Naive thymus-derived CD8-positive, alpha-beta T cell (primary cell): ENCODE measurements at regions not wholly inside any gene's neighbourhood (a gene's known extent, or its start where the extent isn't known, plus 50 kb on each side); places are given as distances from the start of the nearest gene placed in this dataset.
"Not testable (repeated sequence)": the region's sequence is repeated elsewhere in the genome, so short reads cannot be mapped to it uniquely, and the experiment has no call there.

Experiments
- ATAC-seq, 2 donors: fragments of 150-1000 bp; cut with Tn5 transposase in 1 of 2; sonication (Bioruptor Pico), chemical (Tn5 transposase) in 1 of 2; 1 replicate in 1 of 2; 2 replicates in 1 of 2; pipeline ENCODE4 v1.10.0; 2021; ENCODE audit warnings: mild to moderate bottlenecking in 2 of 2, moderate library complexity in 2 of 2
- POLR2A ChIA-PET: fragments of 350-600 bp; sonication (Branson Sonifier 250); formaldehyde crosslinking; loops from one replicate; lab custom pipeline; 2021; ENCODE audit warnings: antibody characterized with exemption; lab: Charles Lee
- DNase-seq, 10 donors: peaks; one replicate each; pipeline versions ENCODE4 v3.0.0 to v3.0.0-alpha.2; 2020 to 2022
- H3K27ac Mint-ChIP-seq, 10 donors: one replicate each; pipeline ENCODE4 v1.8.0; 2020 to 2022; ENCODE audit warnings: mild to moderate bottlenecking in 10 of 10, mixed read lengths in 10 of 10, moderate library complexity in 4 of 10, inconsistent platforms in 1 of 10
- H3K27me3 Mint-ChIP-seq, 5 donors: one replicate each; pipeline ENCODE4 v1.8.0; 2021 to 2022; ENCODE audit warnings: mixed read lengths in 5 of 5
- H3K36me3 Mint-ChIP-seq, 3 donors: one replicate each; pipeline ENCODE4 v1.8.0; 2020 to 2022; ENCODE audit warnings: mixed read lengths in 3 of 3, mild to moderate bottlenecking in 2 of 3, inconsistent platforms in 1 of 3
- H3K4me1 Mint-ChIP-seq, 4 donors: one replicate each; pipeline ENCODE4 v1.8.0; 2021 to 2022; ENCODE audit warnings: mixed read lengths in 4 of 4
- H3K4me3 Mint-ChIP-seq, 10 donors: one replicate each; pipeline ENCODE4 v1.8.0; 2020 to 2022; ENCODE audit warnings: mild to moderate bottlenecking in 10 of 10, mixed read lengths in 10 of 10, moderate library complexity in 6 of 10, inconsistent platforms in 1 of 10
- H3K9me3 Mint-ChIP-seq, 9 donors: one replicate each; pipeline ENCODE4 v1.8.0; 2020 to 2022; ENCODE audit warnings: mixed read lengths in 9 of 9, mild to moderate bottlenecking in 3 of 9, inconsistent platforms in 1 of 9, moderate library complexity in 1 of 9

GRCh38 chr5:53160895-53161294 is 51.3 kb upstream of the MOCS2 start:
- Mint-ChIP-seq H3K27me3 (peaks cover 9 to 14% (median 13%) of the 10 kb centered on the region in 5 donors), H3K36me3 (no peaks in the 10 kb centered on the region), H3K9me3 (no peaks in the 10 kb centered on the region), H3K4me3 (no peak overlapping the region), H3K4me1 (no peaks in the 10 kb centered on the region), H3K27ac (no peak overlapping the region)
- POLR2A ChIA-PET: no interaction called here
- DNase-seq: no peak
- ATAC-seq: no peak

GRCh38 chr5:53161876-53162275 is 52.3 kb upstream of the MOCS2 start:
- Mint-ChIP-seq H3K4me3 (no peak overlapping the region), H3K27ac (no peak overlapping the region), H3K4me1 (no peaks in the 10 kb centered on the region), H3K9me3 (no peaks in the 10 kb centered on the region), H3K36me3 (no peaks in the 10 kb centered on the region), H3K27me3 (peaks cover 4 to 14% (median 11%) of the 10 kb centered on the region in 5 donors)
- ATAC-seq (no peak), DNase-seq (no peak)
- POLR2A ChIA-PET: no interaction called here

GRCh38 chr5:53164478-53165165 is 55.1 kb upstream of the MOCS2 start:
- Mint-ChIP-seq H3K9me3 (no peaks in the 10 kb centered on the region), H3K36me3 (no peaks in the 10 kb centered on the region), H3K4me3 (no peak overlapping the region), H3K27ac (no peak overlapping the region), H3K4me1 (no peaks in the 10 kb centered on the region), H3K27me3 (peaks cover 0 to 20% (median 6%) of the 10 kb centered on the region in 5 donors)
- POLR2A ChIA-PET: no interaction called here
- no peak for ATAC-seq
- no peak for DNase-seq

GRCh38 chr5:53165431-53166182 is 56.0 kb upstream of the MOCS2 start:
- Mint-ChIP-seq H3K4me1 (no peaks in the 10 kb centered on the region), H3K27me3 (peaks cover 0 to 20% (median 6%) of the 10 kb centered on the region in 5 donors), H3K27ac (no peak overlapping the region), H3K36me3 (no peaks in the 10 kb centered on the region), H3K9me3 (no peaks in the 10 kb centered on the region), H3K4me3 (no peak overlapping the region)
- ATAC-seq (no peak), DNase-seq (no peak)
- POLR2A ChIA-PET: no interaction called here

- H3K4me1 Mint-ChIP-seq: no peaks in the 10 kb centered on the region
- POLR2A ChIA-PET: no interaction called here
These were observed 56.6 kb upstream of the MOCS2 start for GRCh38 chr5:53166183-53166495.

GRCh38 chr5:53167836-53168235 is 58.3 kb upstream of the MOCS2 start:
- peak overlapping the region in 1 of 10 donors; percentile 82 for H3K27ac Mint-ChIP-seq

More at GRCh38 chr5:53166183-53166495, 56.6 kb upstream of the MOCS2 start:
- DNase-seq: no peak
- Mint-ChIP-seq H3K36me3 (no peaks in the 10 kb centered on the region), H3K4me3 (no peak overlapping the region), H3K27me3 (peaks cover 0 to 20% (median 6%) of the 10 kb centered on the region in 5 donors), H3K27ac (no peak overlapping the region), H3K9me3 (no peaks in the 10 kb centered on the region)
- ATAC-seq: no peak

GRCh38 chr5:53169933-53170332 is 60.4 kb upstream of the MOCS2 start:
- DNase-seq: no peak
- POLR2A ChIA-PET: no interaction called here
- Mint-ChIP-seq H3K4me1 (no peaks in the 10 kb centered on the region), H3K36me3 (no peaks in the 10 kb centered on the region), H3K9me3 (peaks cover 0 to 2% (median 0%) of the 10 kb centered on the region in 9 donors), H3K27ac (no peak overlapping the region), H3K4me3 (no peak overlapping the region), H3K27me3 (peaks cover 0 to 20% (median 6%) of the 10 kb centered on the region in 5 donors)
- ATAC-seq: no peak

More at GRCh38 chr5:53167836-53168235, 58.3 kb upstream of the MOCS2 start:
- Mint-ChIP-seq H3K4me1 (no peaks in the 10 kb centered on the region), H3K27me3 (peaks cover 0 to 20% (median 6%) of the 10 kb centered on the region in 5 donors), H3K36me3 (no peaks in the 10 kb centered on the region), H3K9me3 (no peaks in the 10 kb centered on the region), H3K4me3 (no peak overlapping the region)
- ATAC-seq (no peak), DNase-seq (no peak)
- POLR2A ChIA-PET: no interaction called here

GRCh38 chr5:53170746-53171349 is 61.3 kb upstream of the MOCS2 start:
- POLR2A ChIA-PET: no interaction called here
- H3K9me3 Mint-ChIP-seq: peaks cover 0 to 3% (median 0%) of the 10 kb centered on the region in 9 donors
- H3K27me3 Mint-ChIP-seq: peaks cover 0 to 18% (median 6%) of the 10 kb centered on the region in 5 donors
- ATAC-seq (no peak), DNase-seq (peak in 2 of 10 donors; percentile 2 to 12)
- no peak overlapping the region for H3K27ac Mint-ChIP-seq
- no peak overlapping the region for H3K4me3 Mint-ChIP-seq
- no peaks in the 10 kb centered on the region for H3K4me1 Mint-ChIP-seq
- H3K36me3 Mint-ChIP-seq: no peaks in the 10 kb centered on the region

GRCh38 chr5:53172073-53172472 is 62.5 kb upstream of the MOCS2 start:
- ATAC-seq, POLR2A ChIA-PET, H3K9me3 Mint-ChIP-seq, H3K36me3 Mint-ChIP-seq, H3K4me1 Mint-ChIP-seq, H3K4me3 Mint-ChIP-seq, H3K27ac Mint-ChIP-seq, DNase-seq: not testable (repeated sequence)
- H3K27me3 Mint-ChIP-seq: peaks cover 2 to 11% (median 5%) of the 10 kb centered on the region in 5 donors

- H3K9me3 Mint-ChIP-seq: peaks cover 0 to 3% (median 0%) of the 10 kb centered on the region in 9 donors
- H3K27ac Mint-ChIP-seq: no peak overlapping the region
- H3K4me3 Mint-ChIP-seq: no peak overlapping the region
- ATAC-seq (no peak), DNase-seq (no peak)
- POLR2A ChIA-PET: no interaction called here
- peaks cover 2 to 5% (median 4%) of the 10 kb centered on the region in 5 donors for H3K27me3 Mint-ChIP-seq
- H3K4me1 Mint-ChIP-seq: no peaks in the 10 kb centered on the region
- no peaks in the 10 kb centered on the region for H3K36me3 Mint-ChIP-seq
These were observed 63.1 kb upstream of the MOCS2 start for GRCh38 chr5:53172630-53173029.

GRCh38 chr5:53173083-53173482 is 63.5 kb upstream of the MOCS2 start:
- POLR2A ChIA-PET: no interaction called here
- DNase-seq (no peak), ATAC-seq (no peak)
- peaks cover 0 to 4% (median 2%) of the 10 kb centered on the region in 5 donors for H3K27me3 Mint-ChIP-seq
- no peak overlapping the region for H3K27ac Mint-ChIP-seq
- no peaks in the 10 kb centered on the region for H3K4me1 Mint-ChIP-seq
- no peaks in the 10 kb centered on the region for H3K36me3 Mint-ChIP-seq
- peaks cover 0 to 3% (median 0%) of the 10 kb centered on the region in 9 donors for H3K9me3 Mint-ChIP-seq
- no peak overlapping the region for H3K4me3 Mint-ChIP-seq

- H3K27ac Mint-ChIP-seq: no peak overlapping the region
- POLR2A ChIA-PET: no interaction called here
- no peak overlapping the region for H3K4me3 Mint-ChIP-seq
- H3K4me1 Mint-ChIP-seq: peaks cover 0 to 10% (median 6%) of the 10 kb centered on the region in 4 donors
- DNase-seq: no peak
- H3K9me3 Mint-ChIP-seq: peaks cover 0 to 3% (median 0%) of the 10 kb centered on the region in 9 donors
- no peaks in the 10 kb centered on the region for H3K36me3 Mint-ChIP-seq
- peaks cover 0 to 2% (median 0%) of the 10 kb centered on the region in 5 donors for H3K27me3 Mint-ChIP-seq
- no peak for ATAC-seq
These were observed 69.3 kb upstream of the MOCS2 start for GRCh38 chr5:53178830-53179229.

GRCh38 chr5:53179691-53180090 is 70.1 kb upstream of the MOCS2 start:
- no peak overlapping the region for H3K27ac Mint-ChIP-seq
- no peak for DNase-seq
- ATAC-seq: no peak
- POLR2A ChIA-PET: no interaction called here
- H3K4me3 Mint-ChIP-seq: no peak overlapping the region
- peaks cover 0 to 2% (median 0%) of the 10 kb centered on the region in 5 donors for H3K27me3 Mint-ChIP-seq
- H3K4me1 Mint-ChIP-seq: peaks cover 0 to 10% (median 6%) of the 10 kb centered on the region in 4 donors
- no peaks in the 10 kb centered on the region for H3K36me3 Mint-ChIP-seq
- H3K9me3 Mint-ChIP-seq: peaks cover 0 to 3% (median 0%) of the 10 kb centered on the region in 9 donors
